IMR-90 (cell line): ENCODE measurements at regions not wholly inside any gene's neighbourhood (a gene's known extent, or its start where the extent isn't known, plus 50 kb on each side); places are given as distances from the start of the nearest gene placed in this dataset.
A peak's percentile ranks its signal among the peaks of the same experiment; 100 is the strongest.

Experiments
- BHLHE40 ChIP-seq: fragments of 150-350 bp; IDR thresholded peaks from 2 replicates; pipeline ENCODE4 v1.6.1; 2016; ENCODE audit warnings: mild to moderate bottlenecking, low read depth, low read length
- CEBPB ChIP-seq: IDR thresholded peaks from 2 replicates; pipeline ENCODE4 v1.6.1; 2012; ENCODE audit warnings: low read depth, low read length, improper control_type of control experiment
- CHD1 ChIP-seq: IDR thresholded peaks from 2 replicates; pipeline ENCODE4 v1.6.1; 2012; ENCODE audit warnings: low read depth, low read length, improper control_type of control experiment
- FOS ChIP-seq: fragments of 150-350 bp; IDR thresholded peaks from 2 replicates; pipeline ENCODE4 v1.6.1; 2016; ENCODE audit warnings: low read depth, low read length
- MAFK ChIP-seq: IDR thresholded peaks from 2 replicates; pipeline ENCODE4 v1.6.1; 2012; ENCODE audit warnings: low read depth, low read length, improper control_type of control experiment
- MAZ ChIP-seq: IDR thresholded peaks from 2 replicates; pipeline ENCODE4 v1.6.1; 2012; ENCODE audit warnings: low read depth, mild to moderate bottlenecking, low read length, improper control_type of control experiment, moderate library complexity, borderline replicate concordance
- MXI1 ChIP-seq: IDR thresholded peaks from 2 replicates; pipeline ENCODE4 v1.6.1; 2012; ENCODE audit warnings: low read depth, mild to moderate bottlenecking, low read length, moderate library complexity, borderline replicate concordance
- POLR2A ChIP-seq: IDR thresholded peaks from 2 replicates; pipeline ENCODE4 v1.6.1; 2012; ENCODE audit warnings: mild to moderate bottlenecking, low read depth, low read length
- RCOR1 ChIP-seq: IDR thresholded peaks from 2 replicates; pipeline ENCODE4 v1.6.1; 2012; ENCODE audit warnings: mild to moderate bottlenecking, low read length, improper control_type of control experiment; ENCODE audit not compliant: insufficient replicate concordance
- RFX5 ChIP-seq: IDR thresholded peaks from 2 replicates; pipeline ENCODE4 v1.8.0; 2012; ENCODE audit warnings: low read depth, mild to moderate bottlenecking, low read length, moderate library complexity
- SMC3 ChIP-seq: fragments of 150-350 bp; IDR thresholded peaks from 2 replicates; pipeline ENCODE4 v1.6.1; 2016; ENCODE audit warnings: low read depth, mild to moderate bottlenecking, antibody characterized with exemption, low read length, moderate library complexity
- USF2 ChIP-seq: fragments of 150-350 bp; IDR thresholded peaks from 2 replicates; pipeline ENCODE4 v1.6.1; 2017; ENCODE audit warnings: mild to moderate bottlenecking, antibody characterized with exemption, low read length, low read depth
- TF ChIP-seq, protein P1 (sequence below): conservative IDR thresholded peaks from 2 replicates; pipeline ENCODE4 v1.5.1; 2012; ENCODE audit warnings: mild to moderate bottlenecking, low read depth, low read length, improper control_type of control experiment

- no peak for TF ChIP-seq POLR2A
- TF ChIP-seq, protein P1, sequence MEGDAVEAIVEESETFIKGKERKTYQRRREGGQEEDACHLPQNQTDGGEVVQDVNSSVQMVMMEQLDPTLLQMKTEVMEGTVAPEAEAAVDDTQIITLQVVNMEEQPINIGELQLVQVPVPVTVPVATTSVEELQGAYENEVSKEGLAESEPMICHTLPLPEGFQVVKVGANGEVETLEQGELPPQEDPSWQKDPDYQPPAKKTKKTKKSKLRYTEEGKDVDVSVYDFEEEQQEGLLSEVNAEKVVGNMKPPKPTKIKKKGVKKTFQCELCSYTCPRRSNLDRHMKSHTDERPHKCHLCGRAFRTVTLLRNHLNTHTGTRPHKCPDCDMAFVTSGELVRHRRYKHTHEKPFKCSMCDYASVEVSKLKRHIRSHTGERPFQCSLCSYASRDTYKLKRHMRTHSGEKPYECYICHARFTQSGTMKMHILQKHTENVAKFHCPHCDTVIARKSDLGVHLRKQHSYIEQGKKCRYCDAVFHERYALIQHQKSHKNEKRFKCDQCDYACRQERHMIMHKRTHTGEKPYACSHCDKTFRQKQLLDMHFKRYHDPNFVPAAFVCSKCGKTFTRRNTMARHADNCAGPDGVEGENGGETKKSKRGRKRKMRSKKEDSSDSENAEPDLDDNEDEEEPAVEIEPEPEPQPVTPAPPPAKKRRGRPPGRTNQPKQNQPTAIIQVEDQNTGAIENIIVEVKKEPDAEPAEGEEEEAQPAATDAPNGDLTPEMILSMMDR = no peak
- TF ChIP-seq MXI1 = no peak
- no peak for TF ChIP-seq SMC3
- no peak for TF ChIP-seq RCOR1
- no peak for TF ChIP-seq CHD1
- no peak for TF ChIP-seq FOS
- peak; percentile 22; the same call in 1 of the 2 replicates for TF ChIP-seq MAFK
- TF ChIP-seq BHLHE40 = no peak
- TF ChIP-seq RFX5 = no peak
- TF ChIP-seq USF2 = no peak
- TF ChIP-seq CEBPB = no peak
- TF ChIP-seq MAZ = no peak
Measured at GRCh38 chrX:87063642-87064041, 454.0 kb upstream of the KLHL4 start.
